HCT116 (cell line): ENCODE measurements at regions not wholly inside any gene's neighbourhood (a gene's known extent, or its start where the extent isn't known, plus 50 kb on each side); places are given as distances from the start of the nearest gene placed in this dataset.
"Not testable (repeated sequence)": the region's sequence is repeated elsewhere in the genome, so short reads cannot be mapped to it uniquely, and the experiment has no call there.

Experiments
- ATAC-seq: fragments of 200-7000 bp; cut with Tn5 transposase; 2 replicates; pipeline ENCODE4 v1.9.1; 2020; ENCODE audit warnings: mild to moderate bottlenecking, moderate library complexity
- BruUV-seq: library from RNA; stranded (reverse); fragments of 400-500 nt; replicated peaks from 2 replicates; lab custom pipeline; 2021; lab: Mats Ljungman, UMichigan
- CTCF ChIA-PET: fragments of 300-600 bp; sonication (Branson Sonifier 250); formaldehyde crosslinking; loops from one replicate; lab custom pipeline; 2021; ENCODE audit warnings: antibody characterized with exemption; lab: Charles Lee
- POLR2A ChIA-PET: fragments of 300-600, 350-600 bp; sonication (Branson Sonifier 250); formaldehyde crosslinking; loops from one replicate; lab custom pipeline; 2021; ENCODE audit warnings: antibody characterized with exemption; lab: Charles Lee
- RAD21 ChIA-PET, 2 experiments: fragments of 300-600 bp; sonication (Branson Sonifier 250); formaldehyde crosslinking; loops; one replicate each; lab custom pipeline; 2023; ENCODE audit warnings: low total read pairs in 2 of 2; ENCODE audit not compliant: uncharacterized antibody in 2 of 2, unreplicated experiment in 2 of 2, low non-redundant PET in 1 of 2; lab: Charles Lee
- DNase-seq: peaks from one replicate; pipeline ENCODE4 v3.0.0-alpha.2; 2010; ENCODE audit warnings: low read depth, low spot score
- H2AFZ ChIP-seq: fragments of 200-600 bp; shearing (Covaris generic), sonication (generic); 2 replicates; pipeline ENCODE4 v1.6.1; 2017; ENCODE audit warnings: low read depth, mixed run types, mixed read lengths, antibody characterized with exemption, low read length; ENCODE audit not compliant: poor library complexity, severe bottlenecking
- H3K27ac ChIP-seq: 2 replicates; pipeline ENCODE4 v1.5.1; 2012; ENCODE audit warnings: low read depth, low read length
- H3K27me3 ChIP-seq: fragments of 200-600 bp; sonication (generic); 2 replicates; pipeline ENCODE4 v1.6.1; 2016; ENCODE audit warnings: mixed run types, low read length, mixed read lengths; ENCODE audit not compliant: insufficient read depth
- H3K36me3 ChIP-seq, 2 experiments: fragments of 200-500 bp in 1 of 2; fragments of 200-600 bp in 1 of 2; sonication (Bioruptor generic) in 1 of 2; sonication (generic) in 1 of 2; 2 replicates each; pipeline versions ENCODE4 v1.5.1 to v1.6.1; 2014 to 2016; ENCODE audit warnings: low read length in 2 of 2, inconsistent platforms in 1 of 2, mixed read lengths in 1 of 2, mixed run types in 1 of 2; ENCODE audit not compliant: insufficient read depth in 2 of 2, control insufficient read depth in 1 of 2
- H3K4me1 ChIP-seq, 2 experiments: fragments of 200-600 bp in 1 of 2; sonication (generic) in 1 of 2; 2 replicates each; pipeline versions ENCODE4 v1.5.1 to v1.6.1; 2012 to 2017; ENCODE audit warnings: low read length in 2 of 2, inconsistent platforms in 1 of 2, mild to moderate bottlenecking in 1 of 2, mixed read lengths in 1 of 2, mixed run types in 1 of 2, moderate library complexity in 1 of 2; ENCODE audit not compliant: insufficient read depth in 2 of 2, control insufficient read depth in 1 of 2
- H3K4me2 ChIP-seq: fragments of 200-600 bp; sonication (generic); 2 replicates; pipeline ENCODE4 v1.6.1; 2017; ENCODE audit warnings: mixed run types, low read length, mixed read lengths
- H3K4me3 ChIP-seq, 2 experiments: fragments of 200-600 bp in 1 of 2; sonication (generic) in 1 of 2; replicated peaks in 1 of 2; 2 replicates each; pipeline ENCODE4 v1.5.1; 2011 to 2016; ENCODE audit warnings: low read length in 2 of 2, control low read depth in 1 of 2, low read depth in 1 of 2, mild to moderate bottlenecking in 1 of 2, mixed read lengths in 1 of 2, mixed run types in 1 of 2
- H3K79me2 ChIP-seq: fragments of 200-600 bp; sonication (generic); 2 replicates; pipeline ENCODE4 v1.6.1; 2017; ENCODE audit warnings: mild to moderate bottlenecking, mixed run types, low read length, moderate library complexity, mixed read lengths; ENCODE audit not compliant: insufficient read depth
- H3K9ac ChIP-seq: fragments of 200-600 bp; sonication (generic); 2 replicates; pipeline ENCODE4 v1.6.1; 2016; ENCODE audit warnings: low read length, mixed read lengths
- H3K9me2 ChIP-seq: fragments of 200-600 bp; sonication (generic), shearing (Covaris generic); 2 replicates; pipeline ENCODE4 v1.6.1; 2017; ENCODE audit warnings: mixed run types, mild to moderate bottlenecking, moderate library complexity; ENCODE audit not compliant: insufficient read depth
- H3K9me3 ChIP-seq, 2 experiments: fragments of 200-500 bp in 1 of 2; fragments of 200-600 bp in 1 of 2; sonication (Bioruptor generic) in 1 of 2; sonication (generic) in 1 of 2; 2 replicates each; pipeline ENCODE4 v1.6.1; 2014 to 2017; ENCODE audit warnings: low read length in 2 of 2, mixed read lengths in 2 of 2, inconsistent platforms in 1 of 2, low read depth in 1 of 2, mild to moderate bottlenecking in 1 of 2, mixed run types in 1 of 2, moderate library complexity in 1 of 2; ENCODE audit not compliant: control insufficient read depth in 1 of 2, insufficient read depth in 1 of 2
- H4K20me1 ChIP-seq: fragments of 200-600 bp; sonication (generic), shearing (Covaris generic); 2 replicates; pipeline ENCODE4 v1.6.1; 2017; ENCODE audit warnings: mixed run types, mild to moderate bottlenecking, moderate library complexity; ENCODE audit not compliant: insufficient read depth
- ATF3 ChIP-seq: IDR thresholded peaks from 2 replicates; pipeline ENCODE4 v1.6.1; 2012
- POLR2A ChIP-seq: IDR thresholded peaks from 2 replicates; pipeline ENCODE4 v1.7.0; 2011; ENCODE audit warnings: borderline replicate concordance; ENCODE audit not compliant: insufficient read depth, insufficient read length; ENCODE audit errors: extremely low read depth
- RAD21 ChIP-seq: IDR thresholded peaks from 2 replicates; pipeline ENCODE4 v1.6.1; 2012; ENCODE audit warnings: low read depth, mild to moderate bottlenecking
- SP1 ChIP-seq: IDR thresholded peaks from 2 replicates; pipeline ENCODE4 v1.6.1; 2012; ENCODE audit warnings: low read depth
- TCF7L2 ChIP-seq: IDR thresholded peaks from 2 replicates; pipeline ENCODE4 v1.7.0; 2011; ENCODE audit warnings: borderline replicate concordance, inconsistent platforms; ENCODE audit not compliant: insufficient read depth, insufficient read length; ENCODE audit errors: extremely low read depth
- ZNF274 ChIP-seq: fragments of 200-500 bp; sonication (Bioruptor generic); IDR thresholded peaks from 2 replicates; pipeline ENCODE4 v1.6.1; 2014; ENCODE audit warnings: mild to moderate bottlenecking, low read depth, low read length, inconsistent platforms
- intact Hi-C: fragments of 100-400 bp; cut with micrococcal nuclease; formaldehyde crosslinking; loops from 2 replicates; pipeline ENCODE4 v1.10.0; 2022

GRCh38 chr4:138435733-138436132, 193.6 kb upstream of the SLC7A11 start:
- intact Hi-C loops, RAD21 ChIA-PET, POLR2A ChIA-PET: not testable (repeated sequence)

GRCh38 chr4:138435046-138435445, 192.9 kb upstream of the SLC7A11 start:
- ATAC-seq, H2AFZ ChIP-seq, H3K4me1 ChIP-seq, H3K9me3 ChIP-seq, H3K36me3 ChIP-seq, H3K9me2 ChIP-seq, RAD21 ChIA-PET, POLR2A ChIA-PET, intact Hi-C loops, H4K20me1 ChIP-seq, DNase-seq, H3K4me3 ChIP-seq, H3K27ac ChIP-seq, H3K79me2 ChIP-seq, H3K4me2 ChIP-seq, H3K27me3 ChIP-seq, CTCF ChIA-PET, H3K9ac ChIP-seq, BruUV-seq: not testable (repeated sequence)

More at GRCh38 chr4:138435733-138436132, 193.6 kb upstream of the SLC7A11 start:
- H3K27ac ChIP-seq, BruUV-seq, H3K4me1 ChIP-seq, H3K9me3 ChIP-seq, H3K9ac ChIP-seq, H3K36me3 ChIP-seq, H3K9me2 ChIP-seq, ATAC-seq, DNase-seq, H3K4me3 ChIP-seq, H3K27me3 ChIP-seq, H3K4me2 ChIP-seq, H4K20me1 ChIP-seq, CTCF ChIA-PET, H3K79me2 ChIP-seq, H2AFZ ChIP-seq: not testable (repeated sequence)

GRCh38 chr4:138428611-138429010, 186.5 kb upstream of the SLC7A11 start:
- H3K27me3 ChIP-seq = no peaks in the 10 kb centered on the region
- BruUV-seq = no TSS peak
- no peak overlapping the region for H3K9ac ChIP-seq
- ChIA-PET POLR2A (no interaction called here), RAD21 (no interaction called here), CTCF (no interaction called here)
- H3K9me3 ChIP-seq = no peaks in the 10 kb centered on the region
- H3K4me2 ChIP-seq = no peak overlapping the region
- H3K27ac ChIP-seq = no peak overlapping the region
- H2AFZ ChIP-seq = no peak overlapping the region
- no peak overlapping the region for H3K4me3 ChIP-seq
- H4K20me1 ChIP-seq = no peaks in the 10 kb centered on the region
- H3K79me2 ChIP-seq = no peaks in the 10 kb centered on the region
- H3K9me2 ChIP-seq = no peaks in the 10 kb centered on the region
- H3K36me3 ChIP-seq = no peaks in the 10 kb centered on the region
- H3K4me1 ChIP-seq = no peaks in the 10 kb centered on the region
- intact Hi-C loops = no loop called here
- TF ChIP-seq SP1 (no peak), POLR2A (no peak), ZNF274 (no peak), ATF3 (no peak), TCF7L2 (no peak), RAD21 (no peak)
- TF ChIP-seq, all 23 proteins: peak for 0
- ATAC-seq (no peak), DNase-seq (no peak)
